ENCODE measurements at regions not wholly inside any gene's neighbourhood (a gene's known extent, or its start where the extent isn't known, plus 50 kb on each side); places are given as distances from the start of the nearest gene placed in this dataset.

- no peak for DNase-seq (ENCODE audit: low read depth in 1 of 2, low spot score in 1 of 2)
- H3K27ac ChIP-seq (replicated peaks), result no peak overlapping the region
- no peak overlapping the region for H3K4me3 ChIP-seq (replicated peaks; ENCODE audit: insufficient read depth, low read length)
- no peaks in the 10 kb centered on the region for H3K27me3 ChIP-seq (ENCODE audit: insufficient read depth, poor library complexity, severe bottlenecking)
- TF ChIP-seq REST (IDR thresholded peaks at IDR 0.05; ENCODE audit: insufficient replicate concordance, low read depth), result no peak
- no peak for TF ChIP-seq GABPA (IDR thresholded peaks at IDR 0.05; ENCODE audit: low read depth)
- no peak for TF ChIP-seq SPI1 (IDR thresholded peaks at IDR 0.05; ENCODE audit: borderline replicate concordance, low read depth)
- TF ChIP-seq CTCF (IDR thresholded peaks at IDR 0.05; ENCODE audit: insufficient read depth, low read length), result no peak
- TF ChIP-seq POLR2AphosphoS5 (IDR thresholded peaks at IDR 0.05; ENCODE audit: low read depth), result no peak
Observed at GRCh38 chr19:5207806-5208205, 132.8 kb downstream of the PTPRS start.

GRCh38 chr19:5206751-5207075 is 133.9 kb downstream of the PTPRS start:
- no peak for TF ChIP-seq POLR2AphosphoS5 (IDR thresholded peaks at IDR 0.05; ENCODE audit: low read depth)
- no peak for TF ChIP-seq CTCF (IDR thresholded peaks at IDR 0.05; ENCODE audit: insufficient read depth, low read length)
- TF ChIP-seq SPI1 (IDR thresholded peaks at IDR 0.05; ENCODE audit: borderline replicate concordance, low read depth), result no peak
- no peak for TF ChIP-seq REST (IDR thresholded peaks at IDR 0.05; ENCODE audit: insufficient replicate concordance, low read depth)
- TF ChIP-seq GABPA (IDR thresholded peaks at IDR 0.05; ENCODE audit: low read depth), result no peak
- no peaks in the 10 kb centered on the region for H3K27me3 ChIP-seq (ENCODE audit: insufficient read depth, poor library complexity, severe bottlenecking)
- no peak for DNase-seq (ENCODE audit: low read depth in 1 of 2, low spot score in 1 of 2)
- H3K27ac ChIP-seq (replicated peaks), result no peak overlapping the region
- H3K4me3 ChIP-seq (replicated peaks; ENCODE audit: insufficient read depth, low read length), result no peak overlapping the region

GRCh38 chr19:5205937-5206750 is 134.5 kb downstream of the PTPRS start:
- TF ChIP-seq CTCF (IDR thresholded peaks at IDR 0.05; ENCODE audit: insufficient read depth, low read length), result no peak
- no peak for TF ChIP-seq REST (IDR thresholded peaks at IDR 0.05; ENCODE audit: insufficient replicate concordance, low read depth)
- no peak for TF ChIP-seq GABPA (IDR thresholded peaks at IDR 0.05; ENCODE audit: low read depth)
- no peak for TF ChIP-seq POLR2AphosphoS5 (IDR thresholded peaks at IDR 0.05; ENCODE audit: low read depth)
- TF ChIP-seq SPI1 (IDR thresholded peaks at IDR 0.05; ENCODE audit: borderline replicate concordance, low read depth), result no peak
- no peak for DNase-seq (ENCODE audit: low read depth in 1 of 2, low spot score in 1 of 2)
- peak overlapping the region; percentile 66 for H3K27ac ChIP-seq (replicated peaks)
- H3K4me3 ChIP-seq (replicated peaks; ENCODE audit: insufficient read depth, low read length), result no peak overlapping the region
- no peaks in the 10 kb centered on the region for H3K27me3 ChIP-seq (ENCODE audit: insufficient read depth, poor library complexity, severe bottlenecking)
